Progenitor cell of endocrine pancreas (in vitro differentiated cells): ENCODE measurements at regions not wholly inside any gene's neighbourhood (a gene's known extent, or its start where the extent isn't known, plus 50 kb on each side); places are given as distances from the start of the nearest gene placed in this dataset.
A peak's percentile ranks its signal among the peaks of the same experiment; 100 is the strongest.

Experiments used
- DNase-seq: peaks from one replicate; pipeline ENCODE4 v3.0.0; 2021; ENCODE audit warnings: low spot score; ENCODE audit not compliant: unreplicated experiment
- H3K27ac Mint-ChIP-seq: 2 replicates; pipeline ENCODE4 v1.8.0; 2021; ENCODE audit warnings: mild to moderate bottlenecking, moderate library complexity, mixed read lengths
- H3K27me3 Mint-ChIP-seq: 2 replicates; pipeline ENCODE4 v1.8.0; 2021; ENCODE audit warnings: mixed read lengths
- H3K36me3 Mint-ChIP-seq: 2 replicates; pipeline ENCODE4 v1.8.0; 2022; ENCODE audit warnings: mixed read lengths; ENCODE audit not compliant: insufficient read depth
- H3K4me1 Mint-ChIP-seq: 2 replicates; pipeline ENCODE4 v1.8.0; 2021; ENCODE audit warnings: low read depth, mixed read lengths
- H3K4me3 Mint-ChIP-seq: 2 replicates; pipeline ENCODE4 v1.8.0; 2021; ENCODE audit warnings: low read depth, mild to moderate bottlenecking, moderate library complexity, mixed read lengths
- H3K9me3 Mint-ChIP-seq: 2 replicates; pipeline ENCODE4 v1.8.0; 2021; ENCODE audit warnings: low read depth, mixed read lengths
- TF ChIP-seq, protein P1 (sequence below): fragments of 200-600 bp; sonication (generic); IDR thresholded peaks from one replicate; pipeline ENCODE4 v1.5.0; 2021; ENCODE audit warnings: antibody characterized with exemption, mild to moderate bottlenecking; ENCODE audit not compliant: unreplicated experiment

DNA sequence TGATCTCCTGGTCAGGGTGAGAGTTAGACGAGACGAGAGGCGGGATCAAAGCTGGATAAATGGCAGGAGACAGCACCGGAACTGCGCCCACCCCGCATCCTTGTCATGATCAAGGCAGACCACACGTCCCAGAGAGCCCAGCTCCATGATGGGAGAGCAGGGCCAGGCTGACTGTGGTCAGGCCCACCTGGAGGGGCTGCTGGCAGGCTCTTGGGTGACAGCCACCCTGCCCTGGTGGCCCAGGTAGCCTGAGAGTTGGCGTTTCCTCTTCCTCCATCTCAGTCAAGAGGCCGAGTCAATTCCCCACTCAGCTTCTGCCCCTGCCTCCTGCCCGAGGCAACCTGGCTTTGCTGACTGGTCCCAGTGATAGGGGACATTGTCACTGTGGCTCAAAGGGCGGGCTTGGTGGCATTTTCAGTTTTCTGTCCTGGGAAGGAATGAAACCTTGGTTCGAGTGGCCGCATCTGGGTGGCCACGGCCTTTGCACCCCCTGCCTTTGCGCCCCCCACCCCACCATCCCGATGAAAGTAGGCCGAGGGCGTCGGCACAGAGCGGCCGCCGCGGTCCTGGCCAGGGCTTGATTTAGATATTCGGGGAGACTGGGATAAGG, 60.8 kb upstream of the PPARA start:
- TF ChIP-seq, protein P1, sequence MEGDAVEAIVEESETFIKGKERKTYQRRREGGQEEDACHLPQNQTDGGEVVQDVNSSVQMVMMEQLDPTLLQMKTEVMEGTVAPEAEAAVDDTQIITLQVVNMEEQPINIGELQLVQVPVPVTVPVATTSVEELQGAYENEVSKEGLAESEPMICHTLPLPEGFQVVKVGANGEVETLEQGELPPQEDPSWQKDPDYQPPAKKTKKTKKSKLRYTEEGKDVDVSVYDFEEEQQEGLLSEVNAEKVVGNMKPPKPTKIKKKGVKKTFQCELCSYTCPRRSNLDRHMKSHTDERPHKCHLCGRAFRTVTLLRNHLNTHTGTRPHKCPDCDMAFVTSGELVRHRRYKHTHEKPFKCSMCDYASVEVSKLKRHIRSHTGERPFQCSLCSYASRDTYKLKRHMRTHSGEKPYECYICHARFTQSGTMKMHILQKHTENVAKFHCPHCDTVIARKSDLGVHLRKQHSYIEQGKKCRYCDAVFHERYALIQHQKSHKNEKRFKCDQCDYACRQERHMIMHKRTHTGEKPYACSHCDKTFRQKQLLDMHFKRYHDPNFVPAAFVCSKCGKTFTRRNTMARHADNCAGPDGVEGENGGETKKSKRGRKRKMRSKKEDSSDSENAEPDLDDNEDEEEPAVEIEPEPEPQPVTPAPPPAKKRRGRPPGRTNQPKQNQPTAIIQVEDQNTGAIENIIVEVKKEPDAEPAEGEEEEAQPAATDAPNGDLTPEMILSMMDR, result no peak
- Mint-ChIP-seq H3K4me3 (no peak overlapping the region), H3K27me3 (peaks cover 33% of the 10 kb centered on the region), H3K4me1 (no peaks in the 10 kb centered on the region), H3K27ac (no peak overlapping the region), H3K36me3 (no peaks in the 10 kb centered on the region), H3K9me3 (no peaks in the 10 kb centered on the region)
- no peak for DNase-seq

DNA sequence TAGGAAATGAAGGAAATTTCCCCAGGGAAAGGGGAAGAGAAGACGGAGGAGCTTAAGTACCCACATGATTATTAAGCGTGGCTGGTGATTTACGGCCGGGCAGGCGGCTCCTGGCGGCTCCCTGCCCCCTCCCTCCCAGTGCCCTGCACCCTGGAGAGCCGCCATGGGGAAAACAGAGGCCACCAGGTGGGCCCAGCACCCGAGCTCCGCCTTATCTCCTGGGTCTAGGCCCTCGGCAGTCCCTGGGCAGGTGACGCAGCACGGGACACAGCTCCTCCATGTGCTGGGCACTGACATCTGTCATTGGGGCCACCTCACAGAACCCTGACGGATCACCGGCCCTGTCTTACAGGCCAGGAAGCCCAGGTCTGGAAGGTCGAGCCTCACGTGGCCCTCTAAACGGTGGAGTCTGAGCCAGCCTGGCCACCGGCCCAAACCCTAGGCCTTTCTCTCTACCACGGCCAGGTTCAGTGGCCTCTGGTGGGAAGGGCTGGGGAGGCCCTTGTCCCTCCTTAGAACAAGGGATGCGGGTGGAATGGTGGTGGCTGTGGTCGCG, 60.2 kb upstream of the PPARA start:
- Mint-ChIP-seq H3K4me3 (no peak overlapping the region), H3K4me1 (no peaks in the 10 kb centered on the region), H3K27me3 (peaks cover 35% of the 10 kb centered on the region), H3K36me3 (no peaks in the 10 kb centered on the region), H3K27ac (no peak overlapping the region), H3K9me3 (no peaks in the 10 kb centered on the region)
- no peak for DNase-seq
- TF ChIP-seq, protein P1, result no peak

GRCh38 chr22:46090631-46091201, 59.6 kb upstream of the PPARA start:
- Mint-ChIP-seq H3K4me3 (no peak overlapping the region), H3K27ac (no peak overlapping the region), H3K36me3 (no peaks in the 10 kb centered on the region), H3K9me3 (no peaks in the 10 kb centered on the region), H3K27me3 (peaks cover 35% of the 10 kb centered on the region), H3K4me1 (no peaks in the 10 kb centered on the region)
- DNase-seq, result no peak
- TF ChIP-seq, protein P1, result no peak

DNA sequence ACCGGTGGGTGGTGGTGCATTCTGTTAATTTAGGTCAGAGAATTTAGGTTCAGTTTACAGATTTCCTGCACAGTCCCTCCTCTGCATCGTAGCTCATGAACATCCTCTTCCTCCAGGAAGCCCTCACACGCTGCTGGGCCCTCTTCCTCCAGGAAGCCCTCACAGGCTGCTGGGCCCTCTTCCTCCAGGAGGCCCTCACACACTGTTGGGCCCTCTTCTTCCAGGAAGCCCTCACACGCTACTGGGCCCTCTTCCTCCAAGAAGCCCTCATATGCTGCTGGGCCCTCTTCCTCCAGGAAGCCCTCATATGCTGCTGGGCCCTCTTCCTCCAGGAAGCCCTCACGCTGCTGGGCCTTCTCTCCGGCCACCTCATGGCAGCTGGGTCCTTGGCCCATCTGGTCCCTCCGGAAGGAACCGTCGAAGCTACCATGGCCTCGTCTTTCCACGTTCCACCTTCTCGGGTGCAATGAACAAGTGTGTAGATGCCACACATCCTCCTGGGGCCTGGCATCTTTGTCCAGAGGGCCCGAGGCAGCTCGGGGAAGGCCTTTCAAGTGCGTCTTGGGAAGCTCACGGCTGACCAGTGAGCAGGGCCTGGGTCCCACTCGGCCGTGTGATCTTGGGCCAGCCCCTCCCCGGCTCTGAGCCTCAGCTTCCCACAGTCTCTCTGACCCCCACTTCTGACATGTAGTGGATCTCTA, 58.9 kb upstream of the PPARA start:
- Mint-ChIP-seq H3K27ac (no peak overlapping the region), H3K9me3 (no peaks in the 10 kb centered on the region), H3K4me1 (no peaks in the 10 kb centered on the region), H3K36me3 (no peaks in the 10 kb centered on the region), H3K27me3 (peaks cover 35% of the 10 kb centered on the region), H3K4me3 (no peak overlapping the region)
- TF ChIP-seq, protein P1, result no peak
- no peak for DNase-seq

DNA sequence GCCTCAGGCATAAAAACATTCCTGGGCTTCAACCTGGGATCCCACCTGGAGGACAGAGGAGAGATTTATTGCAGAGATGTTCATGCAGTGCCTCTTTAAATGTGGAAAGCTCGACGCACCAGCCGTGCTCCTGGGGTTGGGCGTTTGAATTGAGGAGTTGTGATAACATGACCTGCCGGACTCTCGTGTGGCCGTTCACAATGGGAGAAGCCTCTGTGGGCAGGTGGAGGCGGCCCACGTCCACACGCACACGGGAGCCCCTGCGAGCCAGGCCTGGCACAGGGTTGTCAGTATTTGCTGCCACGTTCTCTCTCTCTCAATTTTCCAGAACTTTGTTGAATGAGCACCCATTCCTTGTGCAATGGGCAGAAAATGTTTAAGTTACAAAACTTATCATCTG, 58.3 kb upstream of the PPARA start:
- no peak for DNase-seq
- no peak overlapping the region for H3K4me3 Mint-ChIP-seq
- TF ChIP-seq, protein P1, result no peak
- H3K27ac Mint-ChIP-seq, result peak overlapping the region; percentile 9
- no peaks in the 10 kb centered on the region for H3K36me3 Mint-ChIP-seq
- no peaks in the 10 kb centered on the region for H3K4me1 Mint-ChIP-seq
- H3K27me3 Mint-ChIP-seq, result peaks cover 30% of the 10 kb centered on the region
- H3K9me3 Mint-ChIP-seq, result no peaks in the 10 kb centered on the region
